HG02852 (cell line): ENCODE measurements at regions not wholly inside any gene's neighbourhood (a gene's known extent, or its start where the extent isn't known, plus 50 kb on each side); places are given as distances from the start of the nearest gene placed in this dataset.
"Not testable (repeated sequence)": the region's sequence is repeated elsewhere in the genome, so short reads cannot be mapped to it uniquely, and the experiment has no call there.

ENCODE experiments used
- ATAC-seq: cut with Tn5 transposase; IDR thresholded peaks from one replicate; pipeline ENCODE4 v1.9.1; 2021; ENCODE audit warnings: mild to moderate bottlenecking, moderate library complexity; ENCODE audit not compliant: unreplicated experiment

DNA sequence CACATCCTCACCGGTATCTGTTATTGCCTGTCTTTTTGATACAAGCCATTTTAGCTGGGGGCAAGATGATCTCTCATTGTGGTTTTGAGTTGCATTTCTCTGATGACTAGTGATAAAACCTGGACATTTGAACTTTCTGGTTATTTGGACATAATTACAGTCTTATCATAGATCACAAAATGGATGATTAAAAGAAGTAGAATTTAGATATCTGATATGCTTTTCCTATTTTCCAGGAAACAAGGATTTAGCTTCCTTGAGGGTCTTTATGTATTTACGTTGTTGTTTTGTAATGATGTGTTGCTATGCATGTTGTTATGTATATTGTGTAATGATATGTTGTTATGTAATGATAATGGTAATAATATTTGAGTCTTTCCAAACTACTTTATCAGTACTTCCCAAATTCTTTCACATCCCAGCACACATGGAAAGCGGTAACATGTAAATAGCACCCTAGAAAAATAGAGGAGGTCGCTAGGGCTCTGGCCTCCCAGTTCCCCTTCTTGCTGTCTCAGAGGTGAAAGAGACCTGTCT lies 53.8 kb downstream of the GJD2 start:
- no peak for ATAC-seq

DNA sequence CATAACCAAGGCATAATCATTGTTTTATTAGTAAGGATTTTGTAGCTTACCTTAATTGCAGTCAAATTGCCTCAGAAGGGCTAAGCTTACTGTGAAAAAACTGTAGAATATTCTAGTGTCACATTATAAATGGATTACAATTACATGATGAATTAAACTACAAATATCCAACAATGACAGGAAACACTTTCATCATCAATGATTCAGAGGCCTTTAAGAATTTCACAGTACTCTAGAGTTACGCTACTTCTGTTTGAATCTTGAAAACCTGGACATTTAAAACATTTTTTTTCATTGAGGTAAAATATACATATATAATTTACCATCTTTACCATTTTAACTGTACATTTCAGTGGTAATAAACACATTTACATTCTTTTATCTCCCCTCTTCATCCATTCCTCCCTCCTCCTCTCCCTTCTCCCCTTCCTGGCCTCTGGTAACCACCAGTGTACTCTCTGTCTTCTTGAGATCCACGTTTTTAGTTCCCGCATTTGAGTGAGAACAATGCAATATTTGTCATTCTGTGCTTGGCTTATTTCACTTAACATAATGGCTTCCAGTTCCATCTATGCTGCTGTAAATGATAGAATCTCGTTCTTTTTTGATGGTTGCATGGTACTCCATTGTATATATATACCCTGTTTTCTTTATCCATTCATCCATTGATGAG lies 54.7 kb downstream of the GJD2 start:
- no peak for ATAC-seq

DNA sequence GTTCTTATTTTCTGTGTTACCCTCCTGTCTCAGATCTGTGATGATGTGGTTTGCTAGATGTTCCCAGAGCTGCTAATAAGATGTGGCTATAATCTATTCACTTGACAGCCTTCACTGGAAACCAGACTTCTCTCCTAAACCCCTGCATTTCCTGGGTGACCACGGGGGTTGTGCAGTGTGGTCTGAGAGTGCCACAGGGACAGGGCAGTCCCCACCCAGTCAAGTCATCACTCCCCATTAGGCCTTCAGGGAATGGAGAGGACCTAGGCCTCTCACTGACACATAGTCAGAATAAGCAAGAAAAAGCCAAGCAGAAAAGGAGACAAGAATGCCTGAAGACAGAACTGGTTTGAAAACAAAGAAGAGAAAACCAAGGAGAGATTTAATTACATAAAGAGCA lies 58.3 kb downstream of the GJD2 start:
- no peak for ATAC-seq

DNA sequence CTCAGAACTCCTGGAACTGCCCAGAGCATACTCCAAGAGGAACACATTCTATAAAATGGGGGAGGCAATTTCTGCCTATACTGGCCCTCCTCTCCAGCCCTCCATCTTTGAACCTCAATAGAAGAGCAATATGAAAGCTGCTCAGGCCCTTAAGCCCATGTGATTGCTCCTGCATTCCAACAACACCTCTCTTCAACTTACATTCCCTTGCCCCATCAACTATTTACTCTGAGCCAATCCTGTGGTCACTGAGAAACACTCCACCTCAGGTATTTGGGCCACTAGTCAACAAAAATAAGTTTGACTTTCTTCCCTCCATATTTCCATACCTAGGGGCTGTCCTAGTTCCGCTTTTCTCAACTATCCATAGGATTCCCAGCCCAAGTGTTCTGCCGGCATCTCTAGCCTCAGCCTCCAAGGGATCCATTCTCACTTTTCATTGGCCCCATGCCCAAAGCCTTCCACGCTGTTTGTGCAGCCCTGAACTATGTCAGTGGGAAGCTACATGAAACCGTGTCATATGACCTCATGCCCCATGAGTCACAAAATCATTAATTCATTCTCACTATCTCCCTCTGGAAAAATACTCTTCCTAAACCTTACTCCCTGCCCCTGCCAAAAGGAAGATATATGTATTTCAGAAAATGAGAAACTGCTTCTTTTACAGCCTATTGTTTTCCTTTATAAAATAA lies 61.6 kb downstream of the GJD2 start:
- no peak for ATAC-seq

DNA sequence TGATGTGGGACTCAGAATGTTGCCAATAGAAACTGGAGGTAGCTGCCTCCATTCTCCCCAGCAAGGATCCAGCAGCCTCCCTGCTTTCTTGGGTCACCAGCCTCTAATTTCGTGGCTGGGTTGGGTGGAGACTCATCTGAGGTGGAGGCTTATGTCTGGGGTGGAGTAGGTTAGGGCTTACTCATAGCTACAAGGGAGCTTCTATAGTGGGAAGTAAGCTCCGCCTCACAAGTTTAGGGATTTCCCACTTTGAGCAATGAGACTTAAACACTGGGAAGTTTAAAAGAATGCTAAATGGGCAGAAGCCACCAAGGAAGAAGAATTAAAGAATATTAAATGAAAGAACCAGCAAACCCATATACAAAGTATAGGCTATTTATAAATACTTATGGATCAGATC lies 63.8 kb downstream of the GJD2 start:
- no peak for ATAC-seq

DNA sequence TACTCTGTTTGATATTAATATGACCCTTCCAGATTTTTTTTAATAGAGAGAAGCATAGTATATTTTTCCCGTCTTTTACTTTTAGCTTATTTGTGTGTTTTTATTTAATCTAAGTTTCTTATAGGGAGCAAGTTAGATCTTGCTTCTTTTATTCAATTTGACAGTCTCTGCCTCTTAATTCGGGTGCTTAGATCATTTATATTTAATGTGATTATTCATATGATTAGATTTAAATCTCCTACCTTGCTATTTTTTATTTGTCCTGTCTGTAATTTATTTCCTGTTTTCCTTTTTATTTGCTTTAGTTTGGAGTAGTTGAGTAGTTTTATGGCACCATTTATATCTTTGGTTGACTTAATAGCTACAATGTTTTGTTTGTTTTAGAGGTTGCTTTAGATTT lies 66.1 kb downstream of the GJD2 start:
- ATAC-seq, result no peak

DNA sequence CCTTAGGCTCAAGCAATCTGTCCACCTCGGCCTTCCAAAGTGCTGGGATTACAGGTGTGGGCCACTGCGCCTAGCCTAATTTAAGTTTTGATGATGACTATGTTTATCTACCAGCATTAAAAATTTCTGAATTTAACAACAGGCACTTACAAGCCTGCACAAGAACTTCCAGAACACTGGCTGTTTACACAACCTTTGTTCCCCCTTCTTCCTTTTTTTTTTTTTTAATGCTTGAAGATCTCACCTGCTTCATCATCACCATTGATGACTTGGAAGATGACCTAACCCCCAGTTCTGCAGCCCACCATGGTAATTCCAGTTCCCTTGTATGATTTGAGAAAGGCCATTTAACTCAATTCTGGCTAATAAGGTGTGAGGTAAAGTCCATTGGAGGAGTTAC lies 70.4 kb downstream of the GJD2 start:
- ATAC-seq, result no peak

DNA sequence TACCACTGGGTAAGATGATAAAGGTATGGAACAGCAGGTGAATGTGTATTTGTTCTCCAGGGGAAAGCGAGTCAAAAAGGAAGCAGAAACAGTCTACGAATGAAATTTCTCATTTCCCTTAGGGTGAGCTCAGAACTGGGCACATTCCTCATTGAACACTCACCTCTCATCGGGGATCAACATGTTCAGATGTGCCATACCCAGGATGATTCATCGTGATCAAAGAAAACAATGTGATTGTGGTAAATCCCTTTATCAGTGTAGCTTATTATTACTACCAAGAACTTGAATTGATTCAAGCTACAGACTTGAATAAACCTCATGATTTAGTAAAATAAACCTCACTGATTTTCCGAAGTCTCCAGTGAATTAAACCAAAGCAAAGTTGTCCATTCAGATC lies 72.1 kb downstream of the GJD2 start:
- no peak for ATAC-seq

DNA sequence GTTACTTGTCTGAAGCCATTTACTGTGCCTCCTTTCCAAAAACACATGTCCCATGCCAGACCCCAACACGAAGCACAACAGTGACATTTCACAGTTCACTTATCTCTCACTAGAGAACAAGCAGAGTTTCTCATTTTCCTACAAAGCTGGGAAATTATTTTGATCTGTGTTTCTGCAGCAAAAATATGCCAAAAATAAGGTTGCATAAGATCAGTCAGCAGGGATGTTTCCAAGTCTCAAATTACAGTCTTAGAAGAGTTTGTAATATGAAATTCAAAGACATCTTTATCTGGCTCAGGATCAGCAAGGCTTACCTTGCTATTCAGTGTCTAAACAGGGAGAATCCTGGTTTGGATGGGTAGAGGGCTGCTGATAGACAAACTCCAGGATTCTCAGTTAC lies 75.5 kb downstream of the GJD2 start:
- no peak for ATAC-seq

DNA sequence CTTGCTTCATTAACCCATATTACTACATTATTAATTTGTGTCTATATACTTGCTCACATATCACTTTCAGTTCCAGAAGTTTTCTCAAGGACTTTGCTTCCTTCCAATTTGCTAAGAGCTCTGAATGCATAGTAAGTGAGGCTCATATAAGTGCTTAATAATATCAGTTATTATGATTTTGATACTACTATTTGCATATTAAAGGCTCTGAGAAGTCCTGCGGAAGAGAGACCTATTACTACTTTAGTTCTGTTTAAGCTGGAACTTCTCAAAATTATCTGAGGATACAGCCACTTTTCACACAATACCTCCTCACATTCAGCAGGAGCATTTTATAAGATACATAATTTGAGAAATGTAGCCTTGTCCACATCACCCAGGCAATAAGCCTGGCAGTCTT lies 81.6 kb downstream of the GJD2 start:
- no peak for ATAC-seq

DNA sequence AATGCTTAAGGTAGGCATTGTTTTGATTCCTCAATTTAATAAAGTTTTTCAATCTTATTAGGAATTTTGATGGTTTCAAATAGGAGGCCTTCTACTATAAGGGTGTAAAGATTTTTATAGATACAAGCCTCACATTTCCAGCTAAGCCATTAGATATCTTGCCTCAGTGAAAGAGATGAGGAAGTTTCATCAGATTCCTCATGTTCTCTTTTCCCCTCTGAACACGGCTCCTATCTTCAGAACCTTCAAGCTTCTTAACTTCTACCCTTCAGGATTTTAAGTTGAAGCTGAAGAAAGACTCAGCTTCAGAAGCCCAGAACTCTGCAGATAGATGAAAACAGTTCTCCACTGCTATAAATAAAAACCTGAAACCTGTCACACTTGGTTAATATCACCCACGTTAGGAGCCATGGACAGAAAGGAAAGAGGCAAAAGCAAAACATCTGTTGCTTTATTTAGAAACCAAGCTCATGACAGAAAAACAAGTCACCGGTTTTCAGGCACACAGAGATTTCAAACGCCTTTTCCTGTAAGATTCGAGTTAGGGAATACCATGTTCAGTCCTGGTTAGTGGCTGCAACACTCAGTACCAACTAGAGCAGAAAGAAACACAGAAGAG lies 82.2 kb upstream of the GOLGA8B start:
- no peak for ATAC-seq

DNA sequence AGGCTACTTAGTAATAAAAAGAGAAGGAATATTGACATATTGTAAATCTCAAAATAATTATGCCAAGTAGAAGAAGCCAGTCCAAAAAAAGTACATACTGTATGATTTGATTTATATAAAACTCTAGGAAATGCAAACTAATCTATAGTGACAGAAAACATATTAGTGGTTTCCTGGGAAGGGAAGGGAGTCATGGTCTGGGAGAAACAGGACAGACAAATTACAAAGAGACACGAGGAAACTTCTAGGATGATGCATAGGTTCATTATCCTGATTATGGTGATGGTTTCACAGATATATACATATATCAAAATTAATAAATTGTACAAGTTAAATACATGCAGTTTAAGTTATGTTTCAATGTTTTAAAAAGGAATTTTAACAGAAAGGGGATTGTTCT lies 81.0 kb upstream of the GOLGA8B start:
- ATAC-seq, result no peak

DNA sequence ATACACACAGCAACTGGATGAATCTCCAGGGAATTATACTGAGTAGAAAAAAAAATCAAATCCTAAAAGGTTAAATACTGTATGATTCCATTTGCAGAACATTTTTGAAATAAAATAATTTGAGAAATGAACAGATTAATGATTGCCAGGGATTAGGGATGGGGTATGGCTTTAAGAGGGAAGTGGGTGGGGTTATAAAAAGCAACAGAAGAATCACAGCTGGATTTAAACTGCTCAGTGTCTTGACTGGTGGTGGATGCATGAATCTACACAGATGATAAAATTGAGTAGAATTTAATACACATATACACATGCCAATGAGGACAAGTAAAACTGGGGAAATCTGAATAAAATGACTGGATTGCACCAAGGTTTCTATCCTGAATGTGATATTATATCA lies 79.7 kb upstream of the GOLGA8B start:
- ATAC-seq, result no peak

DNA sequence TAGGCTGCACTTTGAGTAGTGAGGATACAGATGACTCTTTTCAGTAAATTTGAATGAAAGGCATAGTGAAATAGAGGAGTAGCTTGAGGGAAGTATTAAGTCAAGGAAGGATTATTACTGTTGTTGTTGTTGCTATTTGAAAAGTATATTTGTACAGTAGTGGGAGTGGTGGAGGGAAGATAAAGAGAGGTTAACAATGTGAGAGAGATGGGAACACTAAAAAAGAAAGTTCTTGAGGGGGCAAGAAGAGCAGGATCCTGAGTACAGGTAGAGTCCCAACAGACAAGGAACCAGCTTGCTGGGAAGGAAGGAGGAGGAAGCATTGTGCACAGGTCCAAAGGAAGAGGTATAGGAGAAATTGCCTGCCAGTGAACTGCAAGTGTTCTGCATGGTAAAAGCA lies 75.6 kb upstream of the GOLGA8B start:
- ATAC-seq, result no peak

DNA sequence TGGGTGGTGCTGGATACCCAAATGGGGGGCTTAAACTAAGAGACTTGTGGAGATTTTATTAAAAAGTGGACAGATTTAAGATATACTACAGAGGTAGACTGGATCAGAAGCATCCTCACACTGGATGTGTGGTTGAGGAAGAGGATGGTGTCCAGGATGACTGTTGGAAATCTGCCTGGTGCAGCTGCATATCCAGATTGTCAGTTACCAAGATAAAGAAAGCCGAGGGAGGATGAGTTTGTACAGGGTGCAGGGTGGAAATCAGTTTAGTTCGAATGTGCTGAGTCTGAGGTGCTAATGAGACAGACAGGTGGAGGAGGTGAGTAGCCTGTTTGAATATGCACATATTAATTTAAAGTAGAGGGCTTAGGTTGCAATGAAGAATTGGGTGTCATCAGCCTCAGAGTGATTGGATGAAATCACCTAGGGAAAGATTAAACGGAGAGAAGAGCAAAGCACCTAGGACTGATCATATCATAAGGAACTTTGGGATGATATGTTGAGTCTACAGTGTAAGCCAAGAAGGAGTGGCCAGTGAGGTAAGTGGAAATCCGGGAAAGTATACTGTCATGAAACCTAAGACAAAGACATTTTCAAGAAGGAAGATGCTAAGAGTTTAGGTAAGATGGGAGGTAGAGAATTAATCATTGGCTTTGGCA lies 74.1 kb upstream of the GOLGA8B start:
- ATAC-seq, result no peak

DNA sequence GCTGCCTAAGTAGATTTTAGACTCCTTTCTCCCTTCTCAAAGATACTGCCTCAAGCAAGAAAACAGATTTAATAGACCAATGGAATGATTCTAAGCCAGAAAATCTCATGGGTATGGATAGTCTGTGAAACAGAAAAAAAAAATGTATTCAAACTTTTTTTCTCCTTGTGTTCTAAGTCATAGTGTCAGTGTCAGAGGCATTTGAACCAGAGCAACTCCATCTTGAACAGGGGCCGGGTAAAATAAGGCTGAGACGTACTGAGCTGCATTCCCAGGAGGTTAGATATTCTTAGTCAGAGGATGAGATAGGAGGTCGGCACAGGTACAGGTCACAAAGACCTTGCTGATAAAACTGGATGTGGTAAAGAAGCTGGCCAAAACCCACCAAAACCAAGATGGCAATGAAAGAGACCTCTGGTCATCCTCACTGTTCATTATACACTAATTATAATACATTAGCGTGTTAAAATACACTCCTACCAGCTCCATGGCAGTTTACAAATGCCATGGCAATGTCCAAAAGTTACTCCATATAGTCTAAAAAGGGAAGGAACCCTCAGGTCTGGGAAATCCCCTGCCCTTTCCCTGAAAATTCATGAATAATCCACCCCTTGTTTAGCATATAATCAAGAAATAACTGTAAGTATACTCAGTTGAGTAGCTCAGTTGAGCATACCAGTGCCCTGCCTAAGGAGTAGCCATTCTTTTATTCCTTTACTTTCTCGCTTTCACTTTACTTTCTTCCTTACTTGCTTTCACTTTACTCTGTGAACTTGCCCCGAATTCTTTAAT lies 72.8 kb upstream of the GOLGA8B start:
- no peak for ATAC-seq

DNA sequence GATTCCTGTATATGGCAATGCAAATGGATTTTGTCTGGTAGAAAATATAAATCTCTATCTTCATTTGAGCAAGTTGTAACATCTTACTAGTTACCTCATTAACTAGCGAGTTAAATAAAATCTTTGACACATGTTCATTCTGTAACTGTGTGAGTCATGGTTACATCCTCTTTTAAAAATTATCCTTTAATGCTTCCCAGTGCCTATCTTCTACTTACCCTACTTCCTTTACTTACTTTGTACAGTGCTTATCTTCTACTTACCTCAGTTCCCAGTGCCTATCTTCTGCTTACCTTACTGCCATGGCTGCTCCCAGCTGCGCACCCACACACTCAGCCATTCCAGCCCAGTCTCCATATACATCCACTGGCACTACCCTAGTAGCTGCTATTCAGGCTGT lies 71.9 kb upstream of the GOLGA8B start:
- ATAC-seq, result no peak

DNA sequence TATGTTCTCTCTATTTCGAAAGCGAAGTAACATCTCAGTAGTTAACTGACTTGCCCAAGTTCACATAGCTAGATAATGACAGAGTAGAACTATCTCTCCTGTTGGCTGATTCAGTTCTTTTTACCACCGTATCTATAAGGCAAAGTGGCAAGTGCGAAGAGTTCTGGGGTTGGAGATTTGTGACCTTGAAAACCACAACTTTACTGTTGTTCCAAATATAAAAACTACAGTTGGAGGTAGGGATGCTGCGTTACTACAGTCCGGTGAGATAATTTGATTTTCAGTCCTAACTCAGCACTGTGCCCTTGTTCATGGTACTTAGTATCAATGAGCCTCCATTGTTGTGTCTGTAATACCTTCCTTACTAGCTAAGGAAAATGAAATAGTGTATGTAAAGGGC lies 71.2 kb upstream of the GOLGA8B start:
- no peak for ATAC-seq

DNA sequence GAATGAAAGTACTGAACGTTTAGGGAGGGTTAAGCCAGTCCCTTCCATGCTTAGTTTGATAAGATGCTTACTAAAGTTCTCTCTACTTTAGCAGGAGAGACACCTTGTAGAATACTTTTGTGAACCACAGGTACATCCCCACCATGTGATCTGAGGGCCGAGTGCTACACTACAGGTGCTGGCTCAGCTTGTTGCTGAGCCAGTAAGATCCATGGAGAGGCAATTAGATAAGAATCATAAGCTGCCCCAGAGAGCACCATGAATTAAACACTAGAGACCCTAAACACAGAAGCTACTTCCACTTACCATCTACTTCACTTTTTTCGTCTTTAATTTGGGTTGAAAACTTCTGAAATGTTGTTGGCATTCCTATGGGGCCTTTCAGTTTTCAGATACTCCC lies 70.5 kb upstream of the GOLGA8B start:
- no peak for ATAC-seq

DNA sequence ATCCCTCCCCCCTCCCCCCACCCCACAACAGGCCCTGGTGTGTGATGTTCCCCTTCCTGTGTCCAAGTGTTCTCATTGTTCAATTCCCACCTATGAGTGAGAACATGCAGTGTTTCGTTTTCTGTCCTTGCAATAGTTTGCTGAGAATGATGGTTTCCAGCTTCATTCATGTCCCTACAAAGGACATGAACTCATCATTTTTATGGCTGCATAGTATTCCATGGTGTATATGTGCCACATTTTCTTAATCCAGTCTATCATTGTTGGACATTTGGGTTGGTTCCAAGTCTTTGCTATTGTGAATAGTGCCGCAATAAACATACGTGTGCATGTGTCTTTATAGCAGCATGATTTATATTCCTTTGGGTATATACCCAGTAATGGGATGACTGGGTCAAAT lies 69.9 kb upstream of the GOLGA8B start:
- ATAC-seq, result not testable (repeated sequence)

DNA sequence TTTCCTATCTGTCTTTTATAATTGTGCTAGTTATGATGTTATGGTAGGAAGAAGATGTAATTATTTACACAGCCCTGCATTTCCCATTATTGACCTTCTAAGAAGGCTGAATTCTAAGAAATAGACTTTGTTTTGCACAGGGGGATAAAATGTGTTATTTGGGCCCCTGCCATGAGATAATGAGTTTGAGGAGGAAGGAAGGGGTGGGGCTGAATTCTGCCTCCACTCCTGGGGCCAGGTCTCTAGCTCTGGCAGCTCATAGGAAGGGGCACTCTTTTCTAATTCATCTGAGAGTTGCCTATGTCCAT lies 69.2 kb upstream of the GOLGA8B start:
- no peak for ATAC-seq
